Fibroblast of peridontal ligament (primary cell): ENCODE measurements at regions not wholly inside any gene's neighbourhood (a gene's known extent, or its start where the extent isn't known, plus 50 kb on each side); places are given as distances from the start of the nearest gene placed in this dataset.

ENCODE experiments used
- DNase-seq: peaks from one replicate; pipeline ENCODE4 v3.0.0-alpha.2; 2010; ENCODE audit errors: extremely low read depth

GRCh38 chr2:212709280-212709679 lies 170.7 kb upstream of the ERBB4 start:
- DNase-seq = peak; percentile 48

- DNase-seq = peak; percentile 61
Measured at GRCh38 chr2:212708355-212708754, 169.8 kb upstream of the ERBB4 start.

GRCh38 chr2:212695426-212695825 lies 156.8 kb upstream of the ERBB4 start:
- DNase-seq = no peak

- DNase-seq = no peak
Measured at GRCh38 chr2:212694398-212694797, 155.8 kb upstream of the ERBB4 start.

GRCh38 chr2:212692466-212692865 lies 153.9 kb upstream of the ERBB4 start:
- no peak for DNase-seq

- DNase-seq = peak; percentile 88
Measured at GRCh38 chr2:212686285-212686895, 147.8 kb upstream of the ERBB4 start.

GRCh38 chr2:212683346-212684097 lies 144.9 kb upstream of the ERBB4 start:
- DNase-seq = peak; percentile 11

- DNase-seq = no peak
Measured at GRCh38 chr2:212682937-212683336, 144.3 kb upstream of the ERBB4 start.

GRCh38 chr2:212677466-212677865 lies 138.9 kb upstream of the ERBB4 start:
- DNase-seq = no peak

- peak; percentile 67 for DNase-seq
Measured at GRCh38 chr2:212672186-212672585, 133.6 kb upstream of the ERBB4 start.

GRCh38 chr2:212669761-212670160 lies 131.2 kb upstream of the ERBB4 start:
- no peak for DNase-seq

- peak; percentile 27 for DNase-seq
Measured at GRCh38 chr2:212667751-212668316, 129.2 kb upstream of the ERBB4 start.

GRCh38 chr2:212665948-212666347 lies 127.3 kb upstream of the ERBB4 start:
- DNase-seq = no peak

- no peak for DNase-seq
Measured at GRCh38 chr2:212659441-212659840, 120.8 kb upstream of the ERBB4 start.

GRCh38 chr2:212649646-212650045 lies 111.0 kb upstream of the ERBB4 start:
- no peak for DNase-seq

- DNase-seq = peak; percentile 73
Measured at GRCh38 chr2:212646698-212647366, 108.2 kb upstream of the ERBB4 start.

- no peak for DNase-seq
Measured at GRCh38 chr2:212644195-212644837, 105.7 kb upstream of the ERBB4 start.

GRCh38 chr2:212640428-212640827 lies 101.8 kb upstream of the ERBB4 start:
- DNase-seq = no peak

- DNase-seq = no peak
Measured at GRCh38 chr2:212638694-212639093, 100.1 kb upstream of the ERBB4 start.

GRCh38 chr2:212628586-212628985 lies 90.0 kb upstream of the ERBB4 start:
- no peak for DNase-seq

- DNase-seq = no peak
Measured at GRCh38 chr2:212626371-212626918, 87.8 kb upstream of the ERBB4 start.

GRCh38 chr2:212619954-212620353 lies 81.4 kb upstream of the ERBB4 start:
- DNase-seq = peak; percentile 40
